Mucosa of descending colon (tissue), 3 donors: ENCODE measurements at regions not wholly inside any gene's neighbourhood (a gene's known extent, or its start where the extent isn't known, plus 50 kb on each side); places are given as distances from the start of the nearest gene placed in this dataset.

ENCODE experiments used
- ATAC-seq: fragments of 200-7000 bp; cut with Tn5 transposase; one replicate; pipeline ENCODE4 v1.9.1; 2020; ENCODE audit warnings: mild to moderate bottlenecking, moderate library complexity
- DNase-seq, 3 donors: peaks; one replicate each; pipeline ENCODE4 v3.0.0-alpha.2; 2020
- H3K36me3 ChIP-seq: fragments of 200-600 bp; one replicate; pipeline ENCODE4 v1.8.0; 2021; ENCODE audit warnings: low read depth, mild to moderate bottlenecking
- H3K4me1 ChIP-seq: fragments of 200-600 bp; one replicate; pipeline ENCODE4 v1.8.0; 2021; ENCODE audit warnings: low read depth, mild to moderate bottlenecking
- H3K4me3 ChIP-seq: fragments of 200-600 bp; one replicate; pipeline ENCODE4 v1.8.0; 2021; ENCODE audit warnings: mild to moderate bottlenecking
- H3K9me3 ChIP-seq: fragments of 200-600 bp; one replicate; pipeline ENCODE4 v1.8.0; 2021; ENCODE audit warnings: mild to moderate bottlenecking
- intact Hi-C, 2 donors: fragments of 100-400 bp; cut with DNase I in 1 of 2; cut with micrococcal nuclease in 1 of 2; formaldehyde crosslinking; loops; one replicate each; pipeline versions ENCODE4 v1.11.0 to v1.11.1; 2022; cut with DNase I, micrococcal nuclease
- TF ChIP-seq, protein P1 (sequence below): fragments of 200-600 bp; IDR thresholded peaks from one replicate; pipeline ENCODE4 v1.8.0; 2022; ENCODE audit warnings: antibody characterized with exemption, mild to moderate bottlenecking
- donor health status: DM: no; HTN: no; CAD: no; lungs with moderate emphysema.
- donor health status: DM: no; HTN: no; CAD: no.
- donor health status: DM: no; HTN: yes; CAD: no.

DNA sequence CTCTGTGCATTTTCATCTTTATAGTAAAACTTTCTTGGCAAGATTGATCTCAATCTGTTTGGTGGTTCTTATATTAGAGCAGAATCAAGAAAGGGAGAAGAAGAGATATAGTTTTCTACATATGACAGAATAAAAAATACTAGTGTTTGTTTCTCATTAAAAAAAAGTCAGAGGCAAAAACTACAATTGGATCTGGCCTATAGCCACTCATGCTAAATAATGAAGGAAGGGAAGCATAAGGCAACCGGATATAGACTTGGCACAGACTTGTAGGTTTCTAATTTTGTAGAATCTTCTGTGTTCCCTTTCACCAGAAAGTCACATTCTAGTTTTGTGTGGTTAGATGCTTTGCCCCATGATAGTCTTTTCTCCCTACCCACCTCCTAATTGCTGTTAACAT is 306.2 kb downstream of the PIK3R1 start:
- ATAC-seq (no peak), DNase-seq (no peak)
- no peak overlapping the region for H3K4me3 ChIP-seq
- H3K4me1 ChIP-seq = no peaks in the 10 kb centered on the region
- TF ChIP-seq, protein P1, sequence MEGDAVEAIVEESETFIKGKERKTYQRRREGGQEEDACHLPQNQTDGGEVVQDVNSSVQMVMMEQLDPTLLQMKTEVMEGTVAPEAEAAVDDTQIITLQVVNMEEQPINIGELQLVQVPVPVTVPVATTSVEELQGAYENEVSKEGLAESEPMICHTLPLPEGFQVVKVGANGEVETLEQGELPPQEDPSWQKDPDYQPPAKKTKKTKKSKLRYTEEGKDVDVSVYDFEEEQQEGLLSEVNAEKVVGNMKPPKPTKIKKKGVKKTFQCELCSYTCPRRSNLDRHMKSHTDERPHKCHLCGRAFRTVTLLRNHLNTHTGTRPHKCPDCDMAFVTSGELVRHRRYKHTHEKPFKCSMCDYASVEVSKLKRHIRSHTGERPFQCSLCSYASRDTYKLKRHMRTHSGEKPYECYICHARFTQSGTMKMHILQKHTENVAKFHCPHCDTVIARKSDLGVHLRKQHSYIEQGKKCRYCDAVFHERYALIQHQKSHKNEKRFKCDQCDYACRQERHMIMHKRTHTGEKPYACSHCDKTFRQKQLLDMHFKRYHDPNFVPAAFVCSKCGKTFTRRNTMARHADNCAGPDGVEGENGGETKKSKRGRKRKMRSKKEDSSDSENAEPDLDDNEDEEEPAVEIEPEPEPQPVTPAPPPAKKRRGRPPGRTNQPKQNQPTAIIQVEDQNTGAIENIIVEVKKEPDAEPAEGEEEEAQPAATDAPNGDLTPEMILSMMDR = no peak
- H3K36me3 ChIP-seq = no peaks in the 10 kb centered on the region
- no peaks in the 10 kb centered on the region for H3K9me3 ChIP-seq
- intact Hi-C loops = no loop called here

DNA sequence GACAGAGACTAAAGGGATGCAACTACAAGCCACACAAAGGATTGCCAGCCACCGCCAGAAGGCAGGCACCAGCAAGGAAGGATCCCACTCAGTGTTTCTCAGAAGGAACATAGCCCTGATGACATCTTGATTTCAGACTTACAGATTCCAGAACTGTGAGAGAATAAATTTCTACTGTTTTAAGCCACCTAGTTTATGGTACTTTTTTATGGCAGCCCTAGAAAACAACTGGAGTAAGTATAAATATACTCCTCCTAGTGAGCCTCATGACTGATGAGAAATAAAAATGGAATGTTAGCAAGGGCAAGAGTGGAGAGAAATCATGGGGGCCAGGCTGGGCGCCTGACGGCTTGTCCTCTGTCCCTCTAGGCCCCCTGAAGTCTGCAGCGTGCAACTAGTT is 307.3 kb downstream of the PIK3R1 start:
- H3K9me3 ChIP-seq = no peaks in the 10 kb centered on the region
- intact Hi-C loops = no loop called here
- no peaks in the 10 kb centered on the region for H3K4me1 ChIP-seq
- TF ChIP-seq, protein P1 = no peak
- no peak for DNase-seq
- H3K36me3 ChIP-seq = no peaks in the 10 kb centered on the region
- ATAC-seq = no peak
- no peak overlapping the region for H3K4me3 ChIP-seq

DNA sequence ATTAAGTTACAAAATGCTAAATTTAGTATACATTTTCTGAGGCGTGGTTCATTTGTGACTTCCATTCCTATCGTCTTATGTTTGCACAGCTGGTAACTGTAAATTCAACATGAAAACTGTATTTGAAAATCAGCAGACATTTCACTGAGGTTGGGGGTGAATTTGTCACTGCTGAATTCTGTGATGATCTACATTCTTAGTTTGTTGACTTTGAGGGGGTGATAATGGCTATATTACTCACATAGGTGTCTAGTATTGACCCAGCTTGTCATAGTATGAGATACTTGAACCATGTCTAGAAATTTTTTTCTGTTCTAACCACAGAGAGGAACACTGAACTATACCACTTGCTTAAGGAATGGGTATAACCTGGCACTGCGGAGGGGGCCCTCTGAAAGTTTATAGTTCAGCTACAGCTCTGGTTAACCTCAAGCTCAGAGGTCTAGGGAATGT is 313.3 kb downstream of the PIK3R1 start:
- H3K4me3 ChIP-seq = no peak overlapping the region
- intact Hi-C loops = no loop called here
- no peaks in the 10 kb centered on the region for H3K36me3 ChIP-seq
- DNase-seq (no peak), ATAC-seq (no peak)
- H3K9me3 ChIP-seq = peaks cover 3% of the 10 kb centered on the region
- H3K4me1 ChIP-seq = peaks cover 5% of the 10 kb centered on the region
- TF ChIP-seq, protein P1 = no peak

DNA sequence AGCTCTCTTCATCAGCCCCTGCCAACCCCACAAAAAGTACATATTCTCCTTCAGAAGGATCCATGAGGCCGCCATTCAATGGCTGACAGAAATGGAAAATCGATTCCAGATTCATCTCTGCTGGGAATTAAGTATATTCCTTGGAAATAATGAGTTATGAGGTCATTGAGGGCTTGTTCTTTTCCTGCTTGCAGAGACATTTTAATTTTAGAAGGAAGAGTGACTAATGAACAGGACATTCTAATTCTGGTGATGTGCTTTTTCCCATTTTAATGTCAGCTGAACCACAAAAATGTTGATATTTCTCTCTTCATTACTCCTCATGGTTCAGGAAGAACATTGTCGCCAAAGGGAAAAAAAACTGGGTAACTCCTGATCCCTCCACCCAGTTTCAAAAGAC is 314.0 kb downstream of the PIK3R1 start:
- H3K4me3 ChIP-seq = no peak overlapping the region
- no peaks in the 10 kb centered on the region for H3K36me3 ChIP-seq
- intact Hi-C loops = no loop called here
- ATAC-seq (no peak), DNase-seq (no peak)
- peaks cover 9% of the 10 kb centered on the region for H3K4me1 ChIP-seq
- TF ChIP-seq, protein P1 = no peak
- peaks cover 3% of the 10 kb centered on the region for H3K9me3 ChIP-seq

DNA sequence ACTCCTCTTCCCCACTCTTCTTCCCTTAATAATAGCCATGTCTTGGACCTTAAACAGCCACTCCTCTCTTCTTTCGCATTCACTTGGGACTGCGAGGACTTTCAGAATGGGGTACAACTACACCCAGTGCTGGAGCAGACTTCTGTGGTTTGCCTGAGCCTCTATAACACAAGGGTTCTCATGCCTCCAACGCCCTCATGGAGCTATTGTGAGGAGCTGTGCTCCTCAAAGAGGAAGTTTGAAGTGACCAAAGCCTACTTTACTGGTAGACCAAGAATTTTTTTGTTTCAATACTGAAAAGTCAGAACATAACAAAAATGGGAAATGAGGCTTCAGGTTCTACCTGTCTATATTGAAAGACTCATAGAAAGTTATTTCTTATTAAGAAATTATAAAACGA is 316.4 kb downstream of the PIK3R1 start:
- ATAC-seq (no peak), DNase-seq (no peak)
- Histone ChIP-seq H3K36me3 (no peaks in the 10 kb centered on the region), H3K4me1 (peaks cover 9% of the 10 kb centered on the region), H3K9me3 (peaks cover 3% of the 10 kb centered on the region), H3K4me3 (no peak overlapping the region)
- intact Hi-C loops = no loop called here
- TF ChIP-seq, protein P1 = no peak

DNA sequence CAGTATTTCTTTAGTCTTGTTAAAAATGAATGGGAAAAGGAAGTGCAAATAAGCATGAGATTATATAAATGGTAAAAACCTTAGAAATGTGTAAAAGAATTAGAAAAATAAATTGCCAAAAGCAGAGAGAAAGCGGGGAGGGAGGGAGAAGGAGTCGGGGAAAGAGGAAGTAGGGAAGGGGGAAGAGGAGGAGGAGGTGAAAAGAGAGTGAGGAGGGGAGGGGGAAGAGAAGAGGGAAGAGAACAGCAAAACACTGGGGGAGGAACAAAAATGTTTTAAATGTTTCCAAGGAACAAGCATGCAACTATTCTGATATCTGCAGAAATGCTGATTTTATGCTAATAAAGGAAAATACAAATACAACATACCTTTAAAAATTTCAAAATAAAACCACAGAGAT is 317.5 kb downstream of the PIK3R1 start:
- DNase-seq (no peak), ATAC-seq (no peak)
- H3K9me3 ChIP-seq = peaks cover 1% of the 10 kb centered on the region
- H3K36me3 ChIP-seq = no peaks in the 10 kb centered on the region
- H3K4me3 ChIP-seq = no peak overlapping the region
- peaks cover 9% of the 10 kb centered on the region for H3K4me1 ChIP-seq
- intact Hi-C loops = no loop called here
- TF ChIP-seq, protein P1 = no peak
